ENCODE measurements at regions not wholly inside any gene's neighbourhood (a gene's known extent, or its start where the extent isn't known, plus 50 kb on each side); places are given as distances from the start of the nearest gene placed in this dataset.

DNA sequence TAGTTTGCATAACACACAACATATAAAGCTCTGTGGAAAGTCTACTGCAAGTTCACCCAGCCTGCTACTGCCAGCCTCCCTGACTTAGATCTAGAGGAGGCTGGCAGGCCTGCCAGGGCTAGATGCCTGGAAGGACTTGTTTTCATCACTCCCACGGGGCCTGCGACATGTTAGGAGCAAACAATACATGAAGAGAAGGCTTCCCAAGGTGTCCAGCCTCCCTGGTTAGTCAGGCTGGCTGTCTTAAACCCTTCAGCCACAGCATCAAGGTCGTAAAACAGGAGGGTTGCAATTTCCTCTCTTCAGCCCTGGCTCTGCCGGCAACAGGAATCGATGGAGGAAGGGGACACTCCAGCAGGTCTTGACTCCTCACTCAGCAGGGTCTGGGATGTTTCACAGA, 104.5 kb downstream of the NGF start:
- no peak for DNase-seq

DNA sequence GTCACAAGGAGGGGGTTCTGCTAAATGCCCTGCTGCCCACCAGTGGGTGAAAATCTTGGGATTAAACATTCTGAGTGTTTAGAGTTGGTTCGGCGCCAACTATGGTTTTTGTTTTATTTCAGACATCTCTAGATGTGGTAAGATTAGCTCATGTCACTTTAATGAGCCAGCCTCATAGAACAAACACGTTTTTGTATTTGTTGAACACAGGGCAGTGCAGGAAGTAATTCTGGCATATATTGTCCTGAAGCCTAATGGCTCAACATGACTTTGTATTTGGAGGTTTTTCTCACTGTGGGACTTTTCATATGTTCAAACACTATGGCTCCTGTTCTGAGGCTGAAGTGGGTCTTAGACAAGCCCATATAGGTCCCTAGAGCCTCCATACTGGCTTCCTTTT, 107.8 kb downstream of the NGF start:
- no peak for DNase-seq

DNA sequence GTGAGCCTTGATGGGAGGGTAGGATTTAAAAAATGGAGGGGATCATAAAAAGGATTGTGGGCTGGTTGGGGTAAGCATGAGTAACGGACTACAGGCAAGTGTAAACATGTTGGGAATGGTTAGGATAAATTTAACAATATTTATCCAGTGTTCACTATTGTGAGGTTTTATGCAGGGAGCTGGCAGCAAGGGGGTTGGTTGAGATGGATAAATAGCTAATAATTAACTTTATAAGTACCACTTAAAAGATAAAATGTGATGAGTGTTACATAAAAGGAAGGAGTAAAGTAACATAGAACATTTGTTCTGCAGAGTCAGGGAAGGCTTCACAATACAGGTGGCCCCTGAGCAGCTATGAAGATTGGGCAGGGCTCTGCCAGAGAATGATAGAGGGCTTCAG, 109.0 kb downstream of the NGF start:
- no peak for DNase-seq

DNA sequence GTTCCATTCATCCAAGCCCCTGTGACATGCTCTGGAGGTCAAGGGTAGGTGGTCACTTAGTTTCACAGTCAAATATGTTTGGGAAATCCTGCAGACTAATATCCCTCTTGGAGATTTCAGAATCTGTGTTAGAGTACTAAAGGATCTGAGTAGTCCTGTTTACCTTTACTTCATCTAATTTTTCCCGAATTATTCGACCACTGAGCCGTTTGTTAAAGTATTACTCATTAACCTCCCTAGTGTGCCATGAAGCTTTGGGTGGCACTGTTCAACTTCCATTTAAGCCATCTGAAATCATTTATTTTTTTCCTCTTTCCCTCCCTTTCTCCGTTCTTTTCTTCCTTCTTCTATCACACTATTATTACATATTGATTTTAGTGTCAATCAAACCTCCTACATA, 109.9 kb downstream of the NGF start:
- no peak for DNase-seq

DNA sequence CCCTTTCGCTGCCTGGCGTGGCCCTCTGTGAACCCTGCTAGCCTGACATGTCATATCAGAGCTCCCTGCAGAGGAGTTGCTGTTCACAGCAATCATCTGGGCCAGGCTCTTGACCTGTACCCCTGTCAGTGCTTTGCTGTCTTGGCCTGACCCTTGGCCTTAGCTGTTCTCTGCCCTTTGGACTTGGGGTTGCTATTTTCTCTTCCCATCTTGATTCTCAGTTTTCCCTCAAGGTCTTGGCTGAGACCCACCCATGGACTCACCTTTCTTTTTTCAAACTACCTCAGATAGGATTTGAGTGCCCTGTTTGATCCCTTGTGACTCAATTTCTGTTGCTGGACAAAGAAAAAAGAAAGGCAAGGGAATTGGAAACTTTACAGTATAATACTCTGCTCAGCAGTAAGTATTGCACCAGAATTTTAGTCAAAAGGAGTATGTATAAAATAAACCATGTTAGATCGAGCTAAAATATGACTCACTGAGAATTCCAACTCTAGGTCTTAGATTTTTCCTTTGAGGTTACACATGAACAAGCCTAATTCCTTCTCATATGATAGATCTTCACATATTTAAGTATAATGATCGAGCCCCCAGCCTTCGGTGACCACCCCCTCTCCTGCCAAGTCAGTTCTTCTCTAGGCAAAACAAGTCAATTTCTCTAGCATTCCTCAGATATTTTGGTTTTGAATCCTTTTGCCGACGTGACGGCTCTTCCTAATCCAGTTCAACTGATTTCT, 110.5 kb downstream of the NGF start:
- DNase-seq, result no peak

DNA sequence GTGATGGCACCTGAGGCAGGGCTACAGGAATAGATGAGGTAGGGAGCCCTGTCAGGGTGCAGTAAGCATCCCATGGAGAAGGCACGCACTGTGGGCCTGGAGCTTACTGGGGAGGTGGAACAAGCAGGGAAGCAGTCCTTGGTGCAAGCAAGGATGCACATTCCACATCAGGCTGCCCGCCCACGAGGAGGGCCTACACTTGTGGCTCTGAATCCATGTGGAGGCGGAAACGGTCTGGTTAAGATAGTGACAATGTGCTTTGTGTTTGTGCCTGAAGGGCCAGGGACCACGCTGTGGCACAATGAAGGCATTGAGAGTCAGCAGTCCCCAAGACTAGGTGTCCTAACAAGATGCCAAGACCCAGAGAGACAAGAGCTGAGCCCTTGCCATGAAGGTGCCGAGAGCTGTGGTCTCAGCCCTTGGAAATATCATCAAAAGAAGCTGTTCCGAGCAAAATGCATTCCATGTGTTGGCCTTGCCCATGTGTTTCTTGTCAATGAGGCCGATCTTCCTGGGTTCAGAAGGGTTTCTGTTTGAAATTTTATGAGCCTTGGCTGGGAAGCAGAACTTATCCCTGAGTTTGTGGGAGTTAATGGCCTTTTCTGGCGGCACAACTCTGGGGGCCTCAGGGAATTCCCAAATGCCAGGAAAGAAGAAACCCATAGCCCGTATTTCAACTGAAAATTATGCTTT, 111.9 kb downstream of the NGF start:
- DNase-seq, result peak; percentile 23

DNA sequence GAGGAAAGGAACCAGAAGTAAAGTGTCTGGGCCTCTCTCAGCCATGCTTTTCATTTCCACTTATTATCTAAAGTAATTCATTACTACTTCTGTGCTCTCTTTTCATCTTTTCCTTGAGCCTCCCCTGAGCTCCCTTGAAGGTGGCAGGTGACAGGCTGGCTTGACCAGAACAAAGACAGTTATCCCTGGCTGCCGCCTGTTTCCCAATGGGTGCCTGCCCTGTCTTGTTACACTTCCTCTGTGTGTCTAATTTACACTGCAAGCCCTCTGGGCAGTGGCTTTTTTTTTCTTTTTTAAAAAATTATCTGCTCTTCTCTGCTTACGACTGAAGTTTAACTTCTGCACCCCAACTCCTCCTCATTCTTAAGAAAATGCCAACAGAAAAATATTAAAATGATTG, 113.4 kb downstream of the NGF start:
- no peak for DNase-seq

DNA sequence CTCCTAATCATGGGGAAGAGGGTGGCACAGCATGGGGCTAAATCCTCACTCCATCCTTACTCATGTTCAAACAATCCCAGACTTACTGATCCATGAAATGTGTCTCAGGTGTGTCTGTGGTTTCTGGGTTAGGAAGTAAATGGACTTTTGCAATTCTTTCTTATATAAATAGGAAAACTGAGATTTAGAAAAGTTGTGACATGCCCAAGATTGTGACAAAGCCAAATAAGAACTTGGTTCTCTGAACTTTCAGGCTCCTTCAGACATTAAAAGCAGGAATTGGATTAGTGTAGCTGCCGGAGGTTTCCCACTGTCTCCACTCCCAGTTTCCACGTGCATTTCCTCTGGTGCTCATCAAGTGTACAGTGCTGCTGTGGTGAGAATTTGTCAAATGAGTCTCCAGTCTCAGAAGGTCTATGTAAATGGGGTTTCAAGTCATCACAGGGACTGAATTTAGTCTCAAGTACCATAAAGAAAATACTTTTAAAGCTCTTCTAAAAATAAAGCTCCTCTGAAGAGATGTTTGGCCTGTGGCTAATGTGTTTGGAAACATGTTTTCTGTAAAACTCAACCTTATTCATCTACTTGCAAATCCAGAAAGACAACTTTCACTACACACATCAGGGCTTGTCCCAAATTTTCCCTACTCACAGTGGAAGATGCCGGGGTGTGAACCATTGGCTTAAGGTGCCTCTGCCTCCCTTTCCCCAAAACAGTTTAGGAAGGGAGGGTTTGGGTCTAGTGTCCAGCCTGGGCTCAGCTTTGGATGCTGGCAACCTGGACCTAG, 115.2 kb downstream of the NGF start:
- DNase-seq, result no peak

DNA sequence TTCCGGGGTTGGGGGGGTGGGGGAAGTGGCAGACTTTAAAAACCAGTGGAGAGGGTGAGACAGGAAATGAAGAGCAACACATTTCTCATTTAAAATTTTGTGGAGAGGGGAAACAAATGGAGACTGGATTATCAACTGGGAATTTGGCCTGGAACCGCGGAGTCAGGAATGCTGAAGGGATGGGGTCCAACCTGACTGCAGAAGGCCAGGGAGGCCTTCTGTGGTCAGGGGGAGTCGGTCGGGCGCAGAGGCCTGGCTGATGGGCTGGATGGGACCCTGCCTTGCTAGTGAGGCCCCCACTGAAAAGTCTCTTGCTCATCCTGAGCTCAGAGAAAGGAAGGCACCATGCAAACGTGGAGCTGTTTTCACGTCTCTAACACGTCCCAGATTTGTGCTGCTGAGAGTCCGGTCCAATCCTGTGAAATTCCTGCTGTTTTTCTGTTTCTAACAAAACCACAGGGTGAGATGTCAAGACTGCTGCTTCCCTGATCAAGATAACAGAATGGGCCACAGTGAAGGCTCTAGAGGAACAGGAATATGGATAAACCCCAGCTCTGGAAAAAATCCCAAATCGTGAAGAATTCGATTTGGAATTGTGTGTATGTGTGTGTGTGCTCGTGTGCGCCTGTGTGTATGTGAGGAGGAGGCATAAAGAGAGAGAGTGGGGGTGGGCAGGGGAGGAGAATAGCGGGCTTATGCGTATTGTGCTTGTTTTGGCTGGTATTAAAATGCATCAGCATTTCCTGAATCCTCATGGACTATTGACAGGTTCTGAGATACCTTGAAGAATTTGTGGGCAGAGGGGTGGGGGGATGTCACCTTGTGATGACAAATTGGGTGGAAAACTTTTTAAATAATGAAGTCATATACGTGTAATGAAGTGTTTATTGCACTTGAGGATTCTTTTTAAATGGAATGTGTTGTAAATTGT, 117.4 kb downstream of the NGF start:
- no peak for DNase-seq

DNA sequence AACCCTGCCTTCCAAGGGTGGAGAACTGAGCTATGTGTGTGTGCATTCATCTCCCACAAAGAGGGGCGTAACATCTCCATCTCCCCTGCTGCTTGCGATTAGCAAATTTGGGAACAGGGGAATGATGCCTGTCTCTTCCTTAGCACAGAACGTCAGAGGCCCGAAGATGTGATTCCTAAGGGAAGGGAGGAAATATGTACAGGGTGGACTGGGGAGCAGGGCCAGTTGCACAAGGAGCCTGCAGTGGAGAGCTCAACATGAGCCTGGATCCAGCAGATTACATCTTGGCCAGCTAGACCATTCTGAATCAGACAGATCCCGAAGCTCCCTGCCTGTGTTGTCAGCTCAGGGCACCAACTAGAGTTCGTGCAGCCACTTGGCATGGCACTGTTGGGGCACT, 118.1 kb downstream of the NGF start:
- no peak for DNase-seq

DNA sequence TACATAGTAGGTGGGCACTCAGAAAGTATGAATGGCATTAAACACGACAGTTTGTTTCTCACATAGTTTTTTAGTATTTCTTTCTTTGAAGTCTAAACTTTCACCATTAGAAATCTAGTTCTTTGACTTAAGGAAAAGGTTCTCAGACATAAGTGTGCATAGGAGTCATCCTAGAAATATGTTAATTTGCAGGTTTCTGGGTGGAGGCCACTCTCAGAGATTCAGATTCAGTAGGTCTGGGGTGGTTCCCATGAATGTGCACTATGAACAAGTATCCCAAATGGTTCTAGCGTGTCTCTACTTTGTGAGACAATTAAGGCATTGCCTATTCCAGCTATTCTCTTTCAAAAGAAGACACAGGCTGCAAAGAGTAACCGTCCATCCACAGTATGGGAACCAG, 119.3 kb downstream of the NGF start:
- no peak for DNase-seq

DNA sequence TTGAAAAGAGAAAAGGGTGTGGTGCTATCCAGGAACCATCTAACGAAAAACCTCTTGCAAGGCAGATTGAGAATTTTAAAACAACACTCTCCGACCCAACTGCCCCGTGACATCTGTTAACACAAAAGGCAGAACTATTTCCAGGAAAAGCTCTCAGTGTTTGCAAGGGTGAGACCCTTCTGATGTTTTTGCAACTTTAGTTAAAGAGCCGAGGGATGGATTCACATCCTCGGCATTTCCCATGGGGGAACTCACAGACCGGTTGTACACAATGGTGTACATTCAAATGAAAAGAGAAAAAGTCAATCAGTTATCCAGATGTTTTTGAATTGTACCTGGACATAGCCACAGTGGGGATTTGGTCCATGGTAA, 120.0 kb downstream of the NGF start:
- no peak for DNase-seq

DNA sequence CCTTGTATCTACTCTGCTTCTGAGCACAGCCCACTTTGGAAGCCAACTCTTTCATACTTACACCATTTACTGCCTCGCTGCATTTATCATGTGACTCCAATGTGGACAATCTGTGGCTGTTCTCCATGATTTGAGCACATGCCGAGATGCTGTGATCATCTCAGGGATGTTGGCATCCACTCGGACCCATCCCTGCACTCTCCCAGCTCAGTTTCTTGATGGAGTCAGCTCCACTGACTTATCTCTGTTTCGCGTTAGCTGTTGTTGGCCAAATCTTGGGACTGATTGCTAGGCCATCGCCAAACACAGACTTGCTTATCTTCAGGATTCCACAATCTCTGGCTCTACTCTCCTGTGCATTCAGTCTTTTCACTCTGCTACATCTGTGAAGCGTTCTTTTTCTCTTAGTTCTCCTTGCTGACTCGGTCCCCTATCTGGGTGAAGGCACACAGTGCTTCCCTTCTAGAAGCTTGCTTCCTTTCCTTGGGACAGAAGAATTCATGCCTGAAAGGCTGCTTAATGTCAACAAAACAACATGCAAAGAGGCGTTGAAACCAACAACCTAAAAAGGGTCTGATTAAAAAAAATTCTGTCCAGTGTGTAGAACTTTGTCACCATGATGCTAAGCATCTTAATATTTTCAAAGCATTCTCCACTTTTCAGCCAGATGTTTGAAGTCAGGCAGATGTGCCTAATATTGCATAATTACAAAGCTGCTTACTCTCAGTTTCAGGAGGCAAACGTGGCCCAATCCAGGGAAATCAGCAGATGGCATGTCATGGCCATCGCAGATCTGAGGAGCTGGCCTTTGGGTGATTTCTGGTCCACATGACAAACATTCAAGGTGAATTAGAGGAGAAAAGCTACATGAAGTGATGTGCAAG, 120.7 kb downstream of the NGF start:
- no peak for DNase-seq

DNA sequence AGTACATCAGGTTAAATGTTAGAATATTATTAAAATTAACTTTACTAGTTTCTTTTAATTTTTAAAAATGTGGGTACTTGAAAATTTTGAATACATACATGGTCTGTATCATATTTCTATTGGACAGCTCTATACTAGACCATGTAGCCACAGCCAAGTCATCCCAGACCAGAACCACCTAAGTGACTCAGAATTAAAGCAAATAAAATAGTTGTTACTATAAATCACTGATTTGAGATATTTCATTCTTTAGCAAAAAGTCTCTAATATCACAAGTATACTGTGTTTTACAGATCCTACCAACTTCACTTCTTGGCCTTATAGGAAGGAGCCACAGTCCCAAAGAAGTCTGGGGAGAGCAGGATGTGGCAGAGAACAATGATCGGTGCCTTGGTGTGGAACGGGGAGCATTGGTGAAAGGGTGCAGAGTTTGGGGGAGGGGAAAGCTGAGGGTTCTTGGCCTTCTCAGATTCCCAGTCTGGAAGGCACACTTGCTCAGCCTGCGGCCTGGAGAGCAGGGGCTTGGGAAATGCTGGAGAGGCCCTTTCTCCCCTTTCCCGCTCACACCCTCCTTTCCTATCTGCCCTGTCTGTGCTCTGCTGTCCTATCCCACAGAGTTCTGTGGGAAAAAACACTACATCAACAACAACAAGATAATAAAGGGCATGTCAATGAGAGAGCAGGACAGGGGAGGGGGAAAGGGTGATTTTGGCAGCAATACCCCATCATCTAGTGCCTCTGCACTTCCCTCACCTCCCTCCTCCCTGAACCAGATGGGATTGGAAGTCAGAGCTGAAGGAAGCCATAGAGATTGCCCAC, 122.1 kb downstream of the NGF start:
- no peak for DNase-seq

DNA sequence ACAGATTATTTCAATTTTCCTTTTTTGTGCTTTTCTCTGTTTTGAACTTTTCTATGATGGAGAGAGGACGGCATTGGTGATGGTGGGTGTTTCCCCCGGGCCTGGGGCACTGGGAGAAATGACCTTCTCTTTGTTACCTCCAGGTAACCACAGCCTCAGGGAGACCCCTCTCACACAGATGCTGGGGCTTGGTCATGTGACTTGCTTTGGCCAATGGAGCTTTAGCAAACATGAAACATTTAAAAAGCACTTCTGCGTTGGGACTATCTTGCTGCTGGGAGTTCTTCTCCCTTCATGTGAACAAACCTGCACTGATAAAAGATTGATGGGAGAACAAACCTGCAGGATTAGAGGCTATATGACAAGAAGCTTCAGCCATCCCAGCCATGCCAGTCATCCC, 122.9 kb downstream of the NGF start:
- DNase-seq, result no peak

DNA sequence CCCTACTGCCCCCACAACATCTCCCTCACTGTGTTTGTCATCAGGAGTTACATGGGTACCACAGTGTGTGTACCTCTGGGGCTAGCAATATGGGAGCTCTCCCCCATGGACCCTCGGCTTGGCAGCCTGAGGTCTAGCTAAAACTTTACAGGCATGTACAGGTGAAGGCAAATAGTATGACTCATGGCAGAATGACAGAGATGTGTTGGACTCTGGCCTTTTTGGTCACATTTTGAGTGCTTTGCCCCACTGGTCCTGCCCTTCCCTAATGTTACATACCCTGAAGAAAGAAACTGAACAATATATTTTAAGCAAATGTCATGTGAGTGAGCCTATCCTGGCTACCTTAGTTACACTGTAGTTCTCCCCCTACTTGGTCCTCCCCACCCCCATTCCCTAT, 124.0 kb downstream of the NGF start:
- no peak for DNase-seq

DNA sequence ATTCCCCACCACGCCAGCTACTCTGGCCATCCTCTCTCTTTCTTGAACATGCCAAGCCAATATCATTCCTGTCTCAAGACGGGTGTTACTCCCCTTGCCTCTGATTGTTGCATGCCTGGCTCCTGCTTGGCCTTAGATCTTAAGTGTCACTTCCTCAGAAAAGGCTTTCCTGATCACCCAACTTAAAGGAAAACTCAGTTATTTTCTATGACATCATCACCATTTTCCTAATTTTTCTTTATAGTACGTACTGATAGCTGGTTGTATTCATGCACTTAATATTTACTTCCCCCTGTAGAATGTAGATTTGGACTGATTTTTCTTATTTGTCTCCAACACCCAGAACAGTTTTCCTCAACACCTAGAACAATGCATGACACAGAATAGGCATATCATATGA, 123.8 kb upstream of the TSPAN2 start:
- DNase-seq, result no peak

DNA sequence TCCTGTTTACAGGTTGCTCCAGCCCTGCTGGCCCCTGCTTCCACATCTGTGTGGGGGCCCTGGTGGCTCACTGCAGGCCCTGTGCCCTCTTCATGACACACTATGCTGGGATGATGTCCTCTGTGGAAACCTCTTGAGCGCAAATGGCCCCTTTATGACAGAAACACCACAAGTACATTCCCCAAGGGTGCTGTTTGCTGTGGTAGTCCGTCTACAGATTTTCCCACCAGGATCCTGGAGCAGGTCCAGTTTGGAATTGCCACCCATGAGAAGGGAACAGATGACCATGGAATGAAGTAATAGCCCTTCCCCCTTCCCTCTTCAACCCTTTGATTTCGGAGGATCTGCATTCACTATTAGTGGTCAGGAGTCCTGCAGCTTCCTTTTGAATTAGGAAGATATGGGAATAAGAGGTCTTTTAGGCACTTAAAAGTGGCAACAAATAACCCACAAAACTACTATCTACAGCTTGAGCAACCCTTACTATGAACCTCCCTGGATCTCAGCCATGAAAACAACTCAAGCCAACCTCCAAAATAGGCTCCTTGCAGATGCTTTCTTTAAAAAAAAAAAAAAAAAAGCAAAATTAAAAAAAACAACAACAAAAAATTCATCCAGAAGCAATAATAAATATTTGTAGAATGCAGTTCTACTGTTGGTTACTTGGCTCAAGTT, 121.9 kb upstream of the TSPAN2 start:
- DNase-seq, result no peak

DNA sequence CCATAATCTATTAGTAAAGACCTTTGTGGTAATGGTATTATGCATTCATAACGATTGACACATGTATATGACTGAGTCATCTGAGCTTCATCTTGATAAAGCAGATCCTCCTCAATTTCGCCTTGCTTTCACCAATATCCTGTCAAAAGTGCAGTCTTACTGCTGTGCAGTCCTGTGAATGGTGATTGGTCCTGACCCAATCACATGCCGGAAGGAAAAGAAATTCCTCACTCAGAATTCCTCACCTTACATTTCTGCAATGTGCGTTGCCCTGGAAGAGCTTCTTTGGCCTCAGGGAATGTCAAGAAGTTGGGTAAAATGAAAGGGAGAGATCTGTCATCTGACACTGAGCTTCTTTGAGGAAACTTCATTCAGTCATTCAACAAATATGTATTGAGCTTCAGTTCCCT, 121.0 kb upstream of the TSPAN2 start:
- no peak for DNase-seq

DNA sequence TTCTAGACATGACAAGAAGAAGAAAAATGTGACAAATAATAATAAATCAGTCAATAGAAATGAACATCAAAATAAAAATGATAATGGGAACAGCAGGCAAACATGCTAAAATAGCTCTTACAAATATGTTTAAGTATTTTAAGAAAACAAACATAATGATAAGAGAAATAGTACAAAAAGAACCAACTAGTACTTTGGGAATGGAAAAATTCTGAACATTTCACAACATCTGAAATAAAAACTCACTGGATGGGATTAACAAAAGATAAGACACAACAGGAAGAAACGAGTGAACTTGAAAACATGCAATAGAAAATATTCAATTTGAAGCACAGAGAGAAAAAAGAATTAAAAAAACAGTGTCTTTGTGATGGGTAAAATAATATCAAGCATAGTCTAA, 115.2 kb upstream of the TSPAN2 start:
- DNase-seq, result no peak
